HG02571 (cell line): ENCODE measurements at regions not wholly inside any gene's neighbourhood (a gene's known extent, or its start where the extent isn't known, plus 50 kb on each side); places are given as distances from the start of the nearest gene placed in this dataset.
"Not testable (repeated sequence)": the region's sequence is repeated elsewhere in the genome, so short reads cannot be mapped to it uniquely, and the experiment has no call there.

ENCODE experiments used
- ATAC-seq: cut with Tn5 transposase; IDR thresholded peaks from one replicate; pipeline ENCODE4 v1.9.1; 2021; ENCODE audit warnings: mild to moderate bottlenecking, moderate library complexity; ENCODE audit not compliant: unreplicated experiment

GRCh38 chr15:47027322-47027946 lies 689.9 kb upstream of the SEMA6D start:
- ATAC-seq: no peak

DNA sequence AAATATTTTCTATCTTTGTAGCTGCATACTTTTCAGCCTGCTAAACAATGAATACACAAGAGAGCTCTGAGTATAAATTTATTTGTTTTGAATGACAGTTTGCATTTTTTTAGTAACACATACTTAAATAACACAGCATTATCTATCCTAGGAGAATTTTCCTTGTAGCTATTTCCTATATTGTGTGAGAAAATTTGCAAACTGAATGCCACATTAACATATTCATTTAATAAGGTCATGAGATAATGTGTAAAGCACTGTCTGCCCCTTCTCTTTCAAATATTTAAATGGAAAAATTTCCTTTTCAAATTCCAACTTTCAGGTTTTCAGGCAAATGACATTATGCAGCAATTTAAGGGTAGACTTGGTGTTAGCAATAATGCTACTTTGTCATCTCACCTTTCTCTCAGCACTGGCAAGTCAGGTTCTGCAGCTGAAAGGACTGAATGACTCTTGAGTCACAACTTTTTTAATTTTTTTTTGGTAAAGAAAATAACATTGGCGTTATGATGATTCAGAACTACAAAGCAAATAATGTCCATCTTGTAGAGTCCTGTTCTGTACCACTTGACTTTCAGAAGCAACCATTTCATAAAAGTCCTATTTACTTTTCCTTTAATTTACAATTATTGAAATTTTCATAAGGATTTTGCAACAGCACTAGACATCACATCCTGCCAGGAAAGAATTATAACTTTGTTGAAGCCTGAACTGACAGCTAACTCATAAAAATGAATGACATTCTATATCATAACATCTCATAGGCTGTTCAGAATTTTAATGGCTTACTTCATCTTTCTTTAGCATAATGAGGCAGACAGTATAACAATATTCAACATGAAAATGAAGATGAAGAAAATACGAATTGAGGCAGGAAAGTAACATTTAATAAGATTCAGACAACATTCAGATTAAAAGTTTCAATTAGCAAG lies 681.6 kb upstream of the SEMA6D start:
- ATAC-seq: no peak

- ATAC-seq: no peak
These were observed 680.3 kb upstream of the SEMA6D start for GRCh38 chr15:47037003-47037402.

DNA sequence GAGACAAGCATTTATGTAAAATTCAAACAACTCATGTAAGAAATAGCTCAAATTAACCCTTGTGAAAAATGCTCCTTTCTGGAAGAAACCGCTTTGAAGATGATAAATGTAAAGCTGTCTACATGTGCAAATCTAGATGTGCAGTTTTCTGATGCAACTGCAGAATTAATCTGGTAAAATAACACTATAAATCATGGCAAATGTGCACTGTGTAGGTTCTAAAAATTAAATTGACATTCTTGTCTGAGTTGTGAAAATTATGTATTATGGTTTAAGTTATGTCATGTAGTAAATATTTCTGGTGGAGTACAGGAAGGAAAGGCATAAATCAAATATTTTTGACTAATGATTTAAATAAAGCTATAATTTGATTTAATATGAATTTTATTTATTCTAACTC lies 678.1 kb upstream of the SEMA6D start:
- no peak for ATAC-seq

GRCh38 chr15:47041301-47041700 lies 676.0 kb upstream of the SEMA6D start:
- no peak for ATAC-seq

- ATAC-seq: not testable (repeated sequence)
These were observed 669.3 kb upstream of the SEMA6D start for GRCh38 chr15:47047981-47048380.

DNA sequence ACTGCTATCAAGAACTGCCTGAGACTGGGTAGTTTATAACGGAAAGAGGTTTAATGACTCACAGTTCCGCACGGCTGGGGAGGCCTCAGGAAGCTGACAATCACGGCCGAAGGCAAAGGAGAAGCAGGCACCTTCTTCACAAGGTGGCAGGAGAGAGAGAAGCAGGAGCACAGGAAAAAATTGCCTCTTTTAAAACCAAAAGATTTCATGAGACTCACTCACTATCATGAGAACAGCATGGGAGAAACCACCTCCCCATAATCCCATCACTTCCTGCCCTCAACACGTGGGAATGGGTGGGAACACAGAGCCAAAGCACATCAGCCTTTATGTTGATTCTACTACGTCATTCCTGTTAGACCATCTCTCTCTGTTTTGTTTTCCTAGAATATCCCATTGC lies 650.9 kb upstream of the SEMA6D start:
- ATAC-seq: no peak

GRCh38 chr15:47077846-47078245 lies 639.5 kb upstream of the SEMA6D start:
- ATAC-seq: not testable (repeated sequence)

DNA sequence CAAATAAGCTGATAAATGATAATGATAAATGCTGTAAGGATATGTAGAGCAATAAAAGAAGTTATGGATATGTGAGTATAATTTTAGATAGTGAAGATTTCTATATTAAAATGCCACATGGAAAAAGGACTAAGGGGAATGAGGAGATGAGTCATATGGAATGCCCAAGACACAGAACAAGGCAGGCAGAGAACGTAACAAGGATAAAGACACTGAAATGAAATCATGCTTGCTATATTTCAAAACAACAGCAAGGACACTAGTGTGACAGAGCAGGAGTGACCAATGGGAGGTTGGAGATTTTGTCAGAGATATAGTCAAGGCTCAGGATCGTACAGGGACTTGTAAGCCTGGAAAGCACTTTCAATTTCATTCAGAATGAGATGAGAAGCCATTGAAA lies 621.5 kb upstream of the SEMA6D start:
- no peak for ATAC-seq

DNA sequence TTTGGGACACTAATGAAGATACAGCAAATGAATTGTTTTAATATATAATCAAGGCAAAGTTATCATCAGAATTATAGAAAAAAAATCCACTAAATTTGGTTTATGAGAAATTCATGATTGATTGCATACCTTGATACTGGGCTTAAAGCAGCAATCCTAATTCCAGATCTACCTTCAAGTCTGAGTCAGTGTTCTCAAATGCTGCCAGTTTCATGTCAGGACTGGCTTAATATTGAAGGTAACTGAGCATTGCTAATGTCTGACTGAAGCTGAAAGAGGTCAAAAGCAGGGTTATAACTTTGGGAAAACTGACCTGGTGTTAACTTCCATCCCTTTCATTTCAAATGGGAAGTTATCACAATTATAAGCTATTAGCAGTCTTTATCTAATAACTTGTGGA lies 618.8 kb upstream of the SEMA6D start:
- not testable (repeated sequence) for ATAC-seq

DNA sequence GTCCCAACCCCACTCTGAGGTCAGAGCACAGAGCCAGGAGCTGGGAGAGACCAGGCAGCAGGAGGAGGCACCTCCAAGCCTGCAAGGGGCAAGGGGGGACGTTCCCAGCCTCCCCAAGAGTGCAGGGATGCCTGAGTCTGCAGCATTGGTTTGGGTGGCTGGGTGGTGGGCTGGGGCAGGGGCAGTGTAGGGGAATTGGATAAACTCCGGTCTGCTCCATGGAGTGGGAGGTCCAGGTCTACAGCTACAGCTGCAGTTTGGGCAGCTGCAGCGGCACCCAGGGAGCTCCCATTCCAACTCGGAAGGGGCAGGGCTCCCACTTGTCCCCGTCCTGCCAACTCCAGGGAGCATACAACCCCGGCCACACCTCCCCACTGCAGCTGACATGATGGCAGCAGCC lies 617.5 kb upstream of the SEMA6D start:
- not testable (repeated sequence) for ATAC-seq

GRCh38 chr15:47108800-47109199 lies 608.5 kb upstream of the SEMA6D start:
- ATAC-seq: not testable (repeated sequence)

DNA sequence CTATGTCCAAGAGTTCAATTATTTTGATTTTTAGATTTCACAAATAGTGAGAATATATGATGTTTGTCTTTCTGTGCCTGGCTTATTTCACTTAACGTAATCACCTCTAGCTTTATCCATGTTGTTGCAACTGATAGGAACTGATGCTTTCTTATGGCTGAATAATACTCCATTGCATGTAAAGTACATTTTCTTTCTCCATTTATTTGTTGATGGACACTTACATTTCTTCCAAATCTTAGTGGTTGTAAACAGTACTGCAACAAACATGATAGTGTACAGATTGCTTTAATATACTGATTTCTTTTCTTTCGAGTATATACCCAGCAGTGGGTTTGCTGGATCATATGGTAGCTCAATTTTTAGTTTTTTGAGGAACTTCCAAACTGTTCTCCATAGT lies 600.6 kb upstream of the SEMA6D start:
- no peak for ATAC-seq

- ATAC-seq: no peak
These were observed 598.0 kb upstream of the SEMA6D start for GRCh38 chr15:47119349-47119748.

GRCh38 chr15:47124430-47125102 lies 592.7 kb upstream of the SEMA6D start:
- no peak for ATAC-seq

- no peak for ATAC-seq
These were observed 588.3 kb upstream of the SEMA6D start for GRCh38 chr15:47129033-47129432.

DNA sequence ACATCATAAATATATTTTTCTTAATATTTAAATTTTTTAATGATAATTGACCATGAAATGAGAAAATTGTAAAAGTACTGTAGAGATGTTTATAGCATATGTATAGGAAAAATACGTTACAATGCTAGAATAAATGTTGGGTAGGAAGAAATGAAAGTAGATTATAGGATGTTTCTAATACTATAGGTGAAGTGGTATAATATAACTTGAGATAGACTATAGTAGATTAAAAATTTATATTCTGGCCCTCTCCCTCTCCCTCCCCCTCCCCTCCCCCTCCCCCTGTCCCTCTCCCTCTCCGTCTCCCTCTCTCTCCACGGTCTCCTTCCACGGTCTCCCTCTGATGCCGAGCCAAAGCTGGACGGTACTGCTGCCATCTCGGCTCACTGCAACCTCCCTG lies 585.9 kb upstream of the SEMA6D start:
- not testable (repeated sequence) for ATAC-seq

DNA sequence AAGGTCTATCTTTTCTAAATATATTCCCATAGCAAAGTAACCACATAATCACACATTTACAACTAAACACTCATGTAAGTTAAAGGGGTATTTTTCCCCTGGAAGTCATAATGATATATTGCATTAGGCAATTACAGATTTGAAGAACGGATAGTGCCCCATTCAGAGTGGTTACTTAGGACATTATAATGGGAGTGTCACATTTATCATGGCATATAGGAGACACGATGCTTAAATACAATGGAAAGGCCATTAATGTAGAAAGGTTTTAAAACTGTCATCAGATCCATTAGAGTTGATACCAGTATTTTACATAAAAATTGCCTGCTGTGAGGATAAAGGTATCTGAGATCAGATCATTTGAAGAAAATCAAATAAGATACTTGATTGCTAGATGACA lies 582.0 kb upstream of the SEMA6D start:
- no peak for ATAC-seq

DNA sequence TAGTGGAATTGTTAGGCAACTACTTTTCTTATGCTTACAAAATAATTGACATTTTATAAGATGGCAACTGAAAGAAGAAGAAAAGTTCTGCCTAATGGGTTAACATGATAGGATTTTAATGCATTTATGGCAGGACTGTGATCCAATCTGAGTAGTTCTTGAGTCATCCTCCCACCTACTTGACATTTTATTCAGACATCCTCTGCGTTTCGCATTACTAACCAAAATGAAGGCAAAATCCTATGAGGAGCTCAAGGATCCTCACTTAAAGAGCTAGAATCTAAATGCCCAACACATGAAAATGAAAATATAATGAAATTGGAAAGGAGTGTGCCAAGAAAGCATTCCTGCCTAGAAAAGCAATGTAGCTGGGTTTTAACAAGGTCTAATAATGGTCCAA lies 581.1 kb upstream of the SEMA6D start:
- ATAC-seq: no peak

DNA sequence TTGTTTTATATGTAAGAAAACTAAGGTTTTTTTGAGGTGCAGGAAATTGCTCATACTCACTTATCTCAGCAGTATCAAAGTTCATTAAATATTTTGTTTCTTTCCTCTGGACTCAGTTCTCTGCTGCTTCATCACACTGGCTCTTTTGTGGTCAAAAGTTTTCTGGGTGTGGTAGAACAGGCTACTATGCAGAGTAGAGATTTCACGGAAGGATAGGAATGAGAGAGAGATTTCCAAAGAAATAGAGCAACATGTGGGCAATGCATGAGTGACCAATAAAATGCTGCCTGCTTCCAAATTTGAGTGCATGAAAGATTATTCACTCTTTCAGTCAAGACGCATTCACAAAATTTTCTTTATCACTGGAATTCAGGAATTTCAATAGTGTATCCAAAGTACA lies 577.3 kb upstream of the SEMA6D start:
- no peak for ATAC-seq

DNA sequence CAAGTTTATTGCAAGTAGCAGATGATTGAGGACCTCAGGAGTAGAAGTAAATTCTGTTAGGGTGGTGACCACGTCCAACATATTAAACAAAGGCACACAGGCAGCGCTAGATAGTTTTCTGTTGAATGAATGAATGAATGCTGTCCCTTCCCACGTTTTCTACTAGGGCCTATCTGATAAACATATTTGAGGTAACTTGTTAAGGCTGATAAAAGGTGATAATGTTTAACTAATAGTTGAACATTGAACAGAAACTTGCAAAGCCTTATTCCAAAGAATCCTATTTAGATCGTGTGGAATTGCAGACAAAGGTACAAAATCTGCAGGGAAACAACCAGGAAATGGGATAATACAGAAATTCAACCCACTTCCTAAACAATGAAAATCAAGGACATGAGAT lies 559.5 kb upstream of the SEMA6D start:
- ATAC-seq: no peak

DNA sequence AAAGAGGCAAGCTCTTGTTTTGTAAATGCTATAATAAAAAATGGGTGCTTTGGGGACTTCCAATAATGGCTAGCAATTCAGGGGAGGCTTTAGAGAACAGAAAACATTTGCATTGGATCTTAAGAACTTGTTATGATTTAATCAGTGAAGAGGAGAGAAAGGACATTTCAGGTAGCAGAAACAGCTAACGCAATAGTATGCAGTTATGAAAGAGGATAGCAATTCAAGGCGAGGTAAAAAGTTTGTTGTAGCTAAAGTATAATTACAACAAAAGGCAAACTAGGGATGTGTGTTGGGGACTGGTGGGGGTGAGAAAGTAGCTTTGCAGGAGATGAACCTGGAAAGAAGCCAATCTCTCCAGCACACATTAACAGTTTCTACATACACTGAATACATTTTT lies 558.7 kb upstream of the SEMA6D start:
- no peak for ATAC-seq
